GM19463 (cell line): ENCODE measurements at regions not wholly inside any gene's neighbourhood (a gene's known extent, or its start where the extent isn't known, plus 50 kb on each side); places are given as distances from the start of the nearest gene placed in this dataset.
"Not testable (repeated sequence)": the region's sequence is repeated elsewhere in the genome, so short reads cannot be mapped to it uniquely, and the experiment has no call there.

Experiments
- ATAC-seq: cut with Tn5 transposase; IDR thresholded peaks from one replicate; pipeline ENCODE4 v1.9.1; 2021; ENCODE audit warnings: mild to moderate bottlenecking, moderate library complexity; ENCODE audit not compliant: unreplicated experiment

DNA sequence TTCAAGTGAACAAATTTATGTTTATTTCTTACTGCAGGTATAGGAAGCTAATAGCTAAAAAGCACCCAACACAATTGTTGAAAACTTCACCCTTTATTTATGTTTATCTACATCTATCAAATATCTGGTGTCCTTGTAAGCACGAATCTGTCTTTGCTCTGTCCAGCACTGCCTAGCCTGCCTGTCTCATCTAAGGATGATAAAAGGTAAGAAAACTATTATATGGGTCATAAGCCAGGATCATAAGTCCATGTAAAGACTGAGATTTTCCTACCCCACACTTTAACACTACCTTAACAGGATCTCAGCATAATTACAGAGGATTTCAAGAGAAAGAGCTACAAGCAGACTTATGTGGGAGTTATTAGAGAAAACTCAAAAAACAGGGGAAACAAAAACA is 365.6 kb upstream of the TMEFF2 start:
- ATAC-seq, result no peak

GRCh38 chr2:192559587-192559986 is 364.9 kb upstream of the TMEFF2 start:
- no peak for ATAC-seq

DNA sequence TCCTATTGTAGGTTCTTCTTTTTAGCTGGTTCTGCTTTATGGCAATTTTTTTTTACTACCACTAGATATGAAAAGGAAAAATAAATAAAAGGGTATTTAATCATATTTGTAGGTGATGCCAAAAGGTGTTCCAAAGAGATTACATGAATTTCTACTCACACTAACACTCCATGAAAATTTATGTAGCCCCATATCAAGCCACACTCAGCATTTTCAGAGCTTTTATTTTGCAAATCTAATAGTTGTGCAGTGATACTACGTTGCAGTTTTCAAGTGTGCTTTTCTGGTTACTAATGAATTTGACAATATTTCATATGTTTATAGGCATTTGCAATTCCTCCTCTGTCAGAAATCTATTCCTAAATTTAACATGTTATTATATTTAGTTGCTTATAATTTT is 363.9 kb upstream of the TMEFF2 start:
- ATAC-seq, result no peak

- no peak for ATAC-seq
These were observed 361.0 kb upstream of the TMEFF2 start for GRCh38 chr2:192555740-192556139.

DNA sequence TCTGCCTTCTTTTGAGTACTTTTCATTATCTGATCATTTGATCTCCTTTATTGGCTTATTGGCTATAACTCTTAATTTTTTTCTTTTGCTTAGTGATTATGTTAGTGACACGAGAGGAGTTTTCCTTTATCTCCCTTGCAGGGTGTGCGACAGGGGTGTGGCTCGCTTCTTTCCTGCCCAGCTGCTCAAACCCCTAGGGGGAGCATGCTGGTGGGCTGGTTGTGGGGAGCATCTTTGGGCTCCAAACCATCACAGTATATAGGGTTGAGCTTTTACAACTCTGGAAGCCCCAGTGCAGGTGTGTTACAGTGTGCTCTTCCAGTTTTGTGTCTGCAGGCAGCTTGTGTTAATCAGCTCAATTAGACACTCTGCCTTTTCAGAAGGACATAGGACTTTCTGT is 357.0 kb upstream of the TMEFF2 start:
- no peak for ATAC-seq

DNA sequence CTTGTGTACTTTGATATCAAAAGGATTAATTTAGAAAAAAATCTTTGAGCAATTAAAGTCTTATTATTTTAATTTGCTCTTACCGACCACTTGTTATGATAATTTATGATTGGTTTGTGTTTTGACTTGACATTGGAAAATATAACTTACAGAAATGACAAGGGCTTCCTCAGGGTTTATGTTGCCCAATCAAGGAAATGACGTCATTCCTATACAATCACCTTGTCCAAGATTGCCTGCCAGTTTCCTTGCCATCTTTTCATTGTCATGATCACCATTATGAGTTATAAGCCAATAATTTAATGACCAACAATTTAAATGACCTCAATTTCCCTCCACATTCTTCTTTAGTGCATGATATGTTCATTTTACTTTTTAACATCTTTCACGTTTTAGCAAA is 351.8 kb upstream of the TMEFF2 start:
- ATAC-seq, result no peak

GRCh38 chr2:192544371-192544955 is 349.7 kb upstream of the TMEFF2 start:
- no peak for ATAC-seq

- ATAC-seq, result not testable (repeated sequence)
These were observed 347.7 kb upstream of the TMEFF2 start for GRCh38 chr2:192542148-192543066.

DNA sequence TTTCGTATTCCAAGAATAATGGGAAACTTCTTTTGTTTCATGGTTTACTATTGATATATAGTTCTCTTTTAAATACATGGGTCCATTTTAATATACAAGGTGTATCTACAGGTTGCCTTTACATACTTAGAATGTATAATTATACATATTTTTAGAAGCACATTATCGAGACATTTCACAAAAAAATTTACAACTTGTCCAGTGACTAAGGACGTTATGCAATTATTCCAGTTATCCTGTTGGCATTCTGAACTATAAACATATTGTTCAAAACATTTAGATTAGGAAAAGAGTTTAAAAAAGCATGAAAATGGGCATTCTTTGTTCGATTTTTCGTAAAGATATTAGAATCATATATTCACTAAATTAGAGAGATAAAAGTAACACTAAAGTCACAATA is 344.6 kb upstream of the TMEFF2 start:
- no peak for ATAC-seq

DNA sequence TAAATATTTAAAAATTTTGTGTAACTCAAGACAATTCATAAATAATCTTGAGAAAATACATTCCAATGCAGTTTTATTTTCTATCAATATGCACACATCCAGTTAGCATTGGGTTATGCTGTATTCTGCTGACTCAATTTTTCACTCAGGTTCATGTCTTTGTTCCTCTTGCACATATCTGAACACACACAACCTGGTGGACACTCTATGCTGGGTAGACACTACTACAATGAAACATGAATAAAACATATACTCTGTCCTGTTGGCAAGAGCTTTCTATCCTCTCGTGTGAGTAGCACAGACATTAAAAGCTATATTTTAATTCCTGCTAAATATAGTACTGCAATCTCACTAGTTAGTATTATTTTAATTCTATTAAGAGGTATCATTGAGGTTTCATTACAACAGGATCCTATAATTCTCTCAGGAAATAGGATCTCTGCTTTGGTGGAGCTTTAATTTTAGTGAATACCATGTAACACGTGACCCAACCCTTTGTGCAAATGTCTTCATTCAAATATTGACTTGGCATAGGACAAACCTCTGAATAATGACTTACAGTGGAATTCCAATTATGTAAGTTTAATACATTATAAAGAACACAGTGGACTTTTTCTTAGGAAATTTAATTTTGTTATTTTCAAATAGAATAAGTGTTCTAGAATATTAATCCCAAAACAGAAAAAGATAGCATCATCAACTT is 342.3 kb upstream of the TMEFF2 start:
- ATAC-seq, result no peak

- ATAC-seq, result no peak
These were observed 341.5 kb upstream of the TMEFF2 start for GRCh38 chr2:192535956-192536921.

- ATAC-seq, result no peak
These were observed 339.3 kb upstream of the TMEFF2 start for GRCh38 chr2:192534072-192534471.

DNA sequence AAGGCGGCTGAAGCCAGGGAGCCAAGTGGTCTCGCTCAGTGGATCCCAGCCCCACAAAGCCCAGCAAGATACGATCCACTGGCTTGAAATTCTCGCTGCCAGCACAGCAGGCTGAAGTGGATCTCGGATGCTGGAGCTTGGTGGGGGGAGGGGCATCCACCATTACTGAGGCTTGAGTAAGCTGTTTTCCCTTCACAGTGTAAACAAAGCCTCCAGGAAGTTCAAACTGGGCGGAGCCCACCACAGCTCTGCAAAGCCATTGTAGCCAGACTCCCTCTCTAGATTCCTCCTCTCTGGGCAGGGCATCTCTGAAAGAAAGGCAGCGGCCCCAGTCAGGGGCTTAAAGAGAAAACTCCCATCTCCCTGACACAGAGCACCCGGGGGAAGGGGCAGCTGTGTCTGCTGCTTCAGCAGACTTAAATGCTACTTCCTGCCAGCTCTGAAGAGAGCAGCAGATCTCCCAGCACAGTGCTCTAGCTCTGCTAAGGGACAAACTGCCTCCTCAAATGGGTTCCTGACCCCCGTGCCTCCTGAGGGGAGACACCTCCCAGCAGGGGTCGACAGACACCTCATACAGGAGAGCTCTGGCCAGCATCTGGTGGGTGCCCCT is 330.0 kb upstream of the TMEFF2 start:
- not testable (repeated sequence) for ATAC-seq

DNA sequence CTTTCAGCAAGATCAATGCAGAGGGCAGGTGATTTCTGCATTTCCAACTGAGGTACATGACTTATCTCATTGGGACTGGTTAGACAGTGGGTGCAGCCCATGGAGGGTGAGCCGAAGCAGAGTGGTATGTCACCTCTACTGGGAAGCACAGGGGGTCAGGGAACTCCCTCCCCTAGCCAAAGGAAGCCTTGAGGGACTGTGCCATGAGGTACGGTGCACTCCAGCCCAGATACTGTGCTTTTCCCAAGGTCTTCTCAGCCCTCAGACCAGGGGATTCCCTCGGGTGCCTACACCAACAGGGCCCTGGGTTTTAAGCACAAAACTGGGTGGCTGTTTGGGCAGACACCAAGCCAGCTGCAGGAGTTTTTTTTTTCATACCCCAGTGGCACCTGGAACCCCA is 329.5 kb upstream of the TMEFF2 start:
- ATAC-seq, result not testable (repeated sequence)

GRCh38 chr2:192515937-192516336 is 321.2 kb upstream of the TMEFF2 start:
- no peak for ATAC-seq

DNA sequence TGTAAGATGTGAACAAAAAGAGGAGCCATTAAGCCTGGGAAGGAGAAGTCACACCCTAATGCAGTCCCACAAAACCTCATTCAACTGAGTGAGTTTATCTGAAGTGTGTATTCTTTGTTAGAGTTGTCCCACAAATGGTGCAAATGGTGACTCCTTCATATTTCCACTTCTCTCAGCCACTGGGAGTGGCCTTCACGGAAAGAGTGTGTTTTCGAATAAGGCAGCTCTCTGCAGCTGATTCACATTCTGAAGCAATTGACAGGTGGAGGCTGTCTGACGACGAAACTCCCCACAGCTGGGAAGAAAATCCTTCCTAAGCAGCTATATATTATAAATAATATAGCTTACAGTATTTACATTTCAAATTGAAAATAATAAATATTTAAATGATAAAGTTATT is 318.8 kb upstream of the TMEFF2 start:
- ATAC-seq, result no peak

GRCh38 chr2:192507836-192508450 is 313.2 kb upstream of the TMEFF2 start:
- not testable (repeated sequence) for ATAC-seq

GRCh38 chr2:192500550-192501200 is 305.9 kb upstream of the TMEFF2 start:
- peak; percentile 94 for ATAC-seq

DNA sequence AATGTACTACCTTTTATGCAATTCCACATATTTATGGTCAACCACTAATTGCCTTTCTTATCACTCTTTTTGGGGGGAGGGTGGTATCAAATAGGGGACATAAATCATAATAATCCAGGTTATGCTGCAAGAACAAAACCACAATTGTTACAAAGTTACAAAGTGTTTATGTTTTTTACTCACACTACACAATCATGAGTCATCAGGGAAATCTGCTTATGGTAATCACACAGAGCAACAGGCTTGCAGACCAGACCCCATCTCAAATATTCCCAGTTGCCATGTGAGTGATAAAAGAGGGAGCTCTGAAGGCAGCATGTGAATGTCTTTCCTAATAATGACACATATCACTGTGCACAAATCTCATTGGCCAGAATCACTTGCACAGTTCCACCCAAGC is 304.7 kb upstream of the TMEFF2 start:
- ATAC-seq, result no peak
